ENCODE measurements at regions not wholly inside any gene's neighbourhood (a gene's known extent, or its start where the extent isn't known, plus 50 kb on each side); places are given as distances from the start of the nearest gene placed in this dataset.

- POLR2A ChIA-PET, result no interaction called here
- no peak for TF ChIP-seq CTCF (IDR thresholded peaks at IDR 0.05; ENCODE audit: insufficient read depth, low read depth, low read length)
- CTCF ChIA-PET, result interaction anchor here (0.8 to 1.1 kb wide), 4 partner anchors 196 to 550 kb away, joined by 3 to 4 read pairs (median 3); no protein-coding TSS in a partner anchor
- Histone ChIP-seq H3K4me3 (ENCODE audit: low read depth, low read length) (no peak overlapping the region), H3K27me3 (ENCODE audit: control insufficient read depth, insufficient read depth, low read length) (no peaks in the 10 kb centered on the region), H3K36me3 (ENCODE audit: control insufficient read depth, insufficient read depth, low read length) (no peaks in the 10 kb centered on the region)
- no peak for DNase-seq (ENCODE audit: low read depth)
Measured at GRCh38 chr6:22145376-22145775, 151.5 kb downstream of the PRL start.

- Histone ChIP-seq H3K27me3 (ENCODE audit: control insufficient read depth, insufficient read depth, low read length) (no peaks in the 10 kb centered on the region), H3K36me3 (ENCODE audit: control insufficient read depth, insufficient read depth, low read length) (no peaks in the 10 kb centered on the region), H3K4me3 (ENCODE audit: low read depth, low read length) (peak overlapping the region; percentile 47)
- CTCF ChIA-PET, result interaction anchor here (0.6 to 1.1 kb wide), 6 partner anchors 197 to 621 kb away, joined by 3 to 4 read pairs (median 3); no protein-coding TSS in a partner anchor
- DNase-seq (ENCODE audit: low read depth), result peak; percentile 56
- peak; percentile 42 for TF ChIP-seq CTCF (IDR thresholded peaks at IDR 0.05; ENCODE audit: insufficient read depth, low read depth, low read length)
- POLR2A ChIA-PET, result no interaction called here
Measured at GRCh38 chr6:22145823-22146677, 150.8 kb downstream of the PRL start.

GRCh38 chr6:22146678-22146930, 150.2 kb downstream of the PRL start:
- ChIA-PET CTCF (interaction anchor here (0.6 to 1.1 kb wide), 3 partner anchors 548 to 621 kb away, joined by 3 to 4 read pairs (median 4); no protein-coding TSS in a partner anchor), POLR2A (no interaction called here)
- no peak for DNase-seq (ENCODE audit: low read depth)
- TF ChIP-seq CTCF (IDR thresholded peaks at IDR 0.05; ENCODE audit: insufficient read depth, low read depth, low read length), result no peak
- H3K4me3 ChIP-seq (ENCODE audit: low read depth, low read length), result peak overlapping the region; percentile 47
- H3K27me3 ChIP-seq (ENCODE audit: control insufficient read depth, insufficient read depth, low read length), result no peaks in the 10 kb centered on the region
- no peaks in the 10 kb centered on the region for H3K36me3 ChIP-seq (ENCODE audit: control insufficient read depth, insufficient read depth, low read length)

- TF ChIP-seq CTCF (IDR thresholded peaks at IDR 0.05; ENCODE audit: insufficient read depth, low read depth, low read length), result no peak
- no peaks in the 10 kb centered on the region for H3K27me3 ChIP-seq (ENCODE audit: control insufficient read depth, insufficient read depth, low read length)
- peak overlapping the region; percentile 47 for H3K4me3 ChIP-seq (ENCODE audit: low read depth, low read length)
- no peaks in the 10 kb centered on the region for H3K36me3 ChIP-seq (ENCODE audit: control insufficient read depth, insufficient read depth, low read length)
- ChIA-PET CTCF (interaction anchor here (0.6 to 1.1 kb wide), 5 partner anchors 10 to 622 kb away, joined by 3 to 5 read pairs (median 4); no protein-coding TSS in a partner anchor), POLR2A (interaction anchor here (0.8 kb wide), 1 partner anchor 1299 kb away, joined by 3 read pairs; no protein-coding TSS in a partner anchor)
- no peak for DNase-seq (ENCODE audit: low read depth)
Measured at GRCh38 chr6:22146931-22147701, 149.7 kb downstream of the PRL start.
